ENCODE measurements at regions not wholly inside any gene's neighbourhood (a gene's known extent, or its start where the extent isn't known, plus 50 kb on each side); places are given as distances from the start of the nearest gene placed in this dataset.
A peak's percentile ranks its signal among the peaks of the same experiment; 100 is the strongest.

DNA sequence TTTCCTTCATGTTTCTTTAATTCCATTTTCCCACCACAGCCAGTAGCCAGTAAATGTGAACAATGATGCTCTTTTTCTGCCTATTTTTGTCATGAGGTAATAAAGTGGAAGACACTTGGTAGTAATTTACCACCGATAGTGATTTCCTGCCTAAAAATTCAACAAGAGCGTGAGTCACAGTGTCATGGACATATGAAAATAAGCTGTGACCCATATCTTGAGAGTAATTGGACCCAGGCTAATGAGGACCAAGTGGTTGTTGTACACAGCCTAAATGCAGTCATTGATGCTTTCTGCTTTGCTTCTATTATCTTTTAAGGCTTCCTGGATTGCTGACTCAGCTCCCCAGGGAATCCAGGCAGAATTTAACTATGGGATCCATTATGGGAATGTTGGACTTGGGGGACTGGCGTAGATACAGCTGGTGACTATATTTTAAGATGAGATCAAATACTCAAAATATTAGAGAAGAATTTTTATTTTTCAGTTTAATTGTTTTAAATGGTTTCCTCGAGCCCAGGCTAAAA is 265.9 kb upstream of the FERMT1 start:
- Mint-ChIP-seq H3K4me3 (ENCODE audit: unreplicated experiment) (no peak overlapping the region), H3K27me3 (ENCODE audit: low read depth) (no peaks in the 10 kb centered on the region), H3K36me3 (ENCODE audit: low read depth) (no peaks in the 10 kb centered on the region)

DNA sequence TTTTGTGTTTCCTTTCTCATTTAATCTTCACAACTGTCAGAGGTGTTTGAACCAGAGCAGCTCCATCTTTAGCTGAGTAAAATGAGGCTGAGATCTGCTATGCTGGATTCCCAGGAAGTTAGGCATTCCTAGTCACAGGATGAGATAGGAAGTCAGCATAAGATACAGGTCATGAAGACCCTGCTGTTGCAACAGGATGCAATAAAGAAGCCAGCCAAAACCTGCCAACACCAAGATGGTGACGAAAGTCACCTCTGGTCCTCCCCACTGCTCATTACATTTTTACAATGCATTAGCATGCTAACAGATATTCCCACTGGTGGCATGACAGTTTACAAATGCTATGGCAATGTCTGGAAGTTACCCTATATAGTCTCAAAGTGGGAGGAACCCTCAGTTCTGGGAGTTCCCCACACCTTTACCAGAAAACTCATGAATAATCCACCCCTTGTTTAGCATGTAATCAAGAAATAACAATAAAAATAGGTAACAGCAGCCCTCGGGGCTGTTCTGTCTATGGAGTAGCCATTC is 262.2 kb upstream of the FERMT1 start:
- Mint-ChIP-seq H3K27me3 (ENCODE audit: low read depth) (no peaks in the 10 kb centered on the region), H3K4me3 (ENCODE audit: unreplicated experiment) (no peak overlapping the region), H3K9me3 (ENCODE audit: low read depth) (peaks cover 3% of the 10 kb centered on the region), H3K36me3 (ENCODE audit: low read depth) (no peaks in the 10 kb centered on the region), H3K4me1 (ENCODE audit: low read depth) (no peaks in the 10 kb centered on the region), H3K27ac (ENCODE audit: unreplicated experiment) (no peak overlapping the region)
- DNase-seq (ENCODE audit: low spot score) = no peak
- no peak for TF ChIP-seq CTCF (IDR thresholded peaks at IDR 0.05)

More for the DNA sequence above, 265.9 kb upstream of the FERMT1 start:
- DNase-seq (ENCODE audit: low spot score) = no peak
- no peaks in the 10 kb centered on the region for H3K4me1 Mint-ChIP-seq (ENCODE audit: low read depth)
- no peak for TF ChIP-seq CTCF (IDR thresholded peaks at IDR 0.05)
- peaks cover 3% of the 10 kb centered on the region for H3K9me3 Mint-ChIP-seq (ENCODE audit: low read depth)
- H3K27ac Mint-ChIP-seq (ENCODE audit: unreplicated experiment) = no peak overlapping the region

DNA sequence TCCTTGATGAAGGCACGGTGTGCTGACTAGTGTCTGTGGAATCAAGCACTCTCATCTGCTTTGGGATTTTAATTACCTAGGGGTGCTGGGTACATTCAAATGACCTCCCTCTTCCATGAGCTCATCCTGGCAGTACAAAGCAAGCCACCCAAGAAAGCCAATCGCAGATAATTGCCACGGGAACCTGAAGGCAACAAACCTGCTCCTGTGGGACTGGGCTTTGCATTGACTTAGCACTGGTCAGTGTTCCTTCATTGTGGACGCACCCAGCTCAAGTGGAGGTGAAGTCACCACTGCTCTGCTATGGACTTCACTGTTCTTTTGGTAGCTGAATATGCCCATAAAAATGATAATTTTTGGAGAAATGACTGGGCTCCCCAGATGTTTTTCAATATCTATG is 261.6 kb upstream of the FERMT1 start:
- no peak for DNase-seq (ENCODE audit: low spot score)
- H3K36me3 Mint-ChIP-seq (ENCODE audit: low read depth) = no peaks in the 10 kb centered on the region
- no peak overlapping the region for H3K27ac Mint-ChIP-seq (ENCODE audit: unreplicated experiment)

DNA sequence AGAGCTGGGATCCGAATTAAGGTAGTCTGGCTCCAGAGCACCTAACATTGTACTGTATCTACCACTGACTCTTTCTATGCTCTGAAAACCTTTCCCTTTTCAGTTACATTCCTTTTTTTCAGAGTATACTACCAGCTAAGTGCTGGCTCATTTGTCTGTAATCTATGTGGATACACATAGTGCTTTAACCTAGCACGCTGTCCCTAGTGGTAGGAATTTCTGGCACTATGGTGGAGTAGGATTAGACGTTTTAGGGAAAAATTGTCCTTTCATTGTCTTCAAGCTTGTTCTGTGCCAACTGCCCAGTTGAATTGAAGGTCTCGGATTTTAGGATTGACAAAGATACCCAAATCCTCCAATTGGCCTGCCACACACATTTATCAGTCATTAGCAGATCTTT is 259.1 kb upstream of the FERMT1 start:
- DNase-seq (ENCODE audit: low spot score) = no peak
- Mint-ChIP-seq H3K4me1 (ENCODE audit: low read depth) (no peaks in the 10 kb centered on the region), H3K4me3 (ENCODE audit: unreplicated experiment) (no peak overlapping the region), H3K9me3 (ENCODE audit: low read depth) (peaks cover 3% of the 10 kb centered on the region), H3K27ac (ENCODE audit: unreplicated experiment) (no peak overlapping the region), H3K36me3 (ENCODE audit: low read depth) (no peaks in the 10 kb centered on the region), H3K27me3 (ENCODE audit: low read depth) (no peaks in the 10 kb centered on the region)
- TF ChIP-seq CTCF (IDR thresholded peaks at IDR 0.05) = peak; percentile 74

More for the DNA sequence above, 261.6 kb upstream of the FERMT1 start:
- no peaks in the 10 kb centered on the region for H3K27me3 Mint-ChIP-seq (ENCODE audit: low read depth)
- no peak for TF ChIP-seq CTCF (IDR thresholded peaks at IDR 0.05)
- no peaks in the 10 kb centered on the region for H3K4me1 Mint-ChIP-seq (ENCODE audit: low read depth)
- peaks cover 3% of the 10 kb centered on the region for H3K9me3 Mint-ChIP-seq (ENCODE audit: low read depth)
- no peak overlapping the region for H3K4me3 Mint-ChIP-seq (ENCODE audit: unreplicated experiment)

GRCh38 chr20:6362245-6362644 is 239.4 kb upstream of the FERMT1 start:
- no peak for TF ChIP-seq CTCF (IDR thresholded peaks at IDR 0.05)
- H3K4me3 Mint-ChIP-seq (ENCODE audit: unreplicated experiment) = no peak overlapping the region
- H3K4me1 Mint-ChIP-seq (ENCODE audit: low read depth) = no peaks in the 10 kb centered on the region
- H3K36me3 Mint-ChIP-seq (ENCODE audit: low read depth) = no peaks in the 10 kb centered on the region
- H3K9me3 Mint-ChIP-seq (ENCODE audit: low read depth) = peaks cover 4% of the 10 kb centered on the region
- H3K27me3 Mint-ChIP-seq (ENCODE audit: low read depth) = no peaks in the 10 kb centered on the region
- H3K27ac Mint-ChIP-seq (ENCODE audit: unreplicated experiment) = no peak overlapping the region
- DNase-seq (ENCODE audit: low spot score) = no peak
